Activated CD4-positive, alpha-beta memory T cell treated with anti-CD3 and anti-CD28 coated beads for 36 hours (primary cell): ENCODE measurements at regions not wholly inside any gene's neighbourhood (a gene's known extent, or its start where the extent isn't known, plus 50 kb on each side); places are given as distances from the start of the nearest gene placed in this dataset.

Experiments
- CTCF ChIA-PET: fragments of 350-600 bp; sonication (Branson Sonifier 250); formaldehyde crosslinking; loops from one replicate; lab custom pipeline; 2021; ENCODE audit warnings: antibody characterized with exemption, inconsistent platforms; lab: Charles Lee
- POLR2A ChIA-PET: fragments of 350-600 bp; sonication (Branson Sonifier 250); formaldehyde crosslinking; loops from one replicate; lab custom pipeline; 2021; ENCODE audit warnings: antibody characterized with exemption; lab: Charles Lee
- DNase-seq: peaks from one replicate; pipeline ENCODE4 v3.0.0-alpha.2; 2020
- H3K27ac Mint-ChIP-seq: one replicate; pipeline ENCODE4 v1.8.0; 2021; ENCODE audit warnings: mixed read lengths
- H3K27me3 Mint-ChIP-seq: one replicate; pipeline ENCODE4 v1.8.0; 2021; ENCODE audit warnings: mixed read lengths
- H3K36me3 Mint-ChIP-seq: one replicate; pipeline ENCODE4 v1.8.0; 2021; ENCODE audit warnings: mixed read lengths
- H3K4me1 Mint-ChIP-seq: one replicate; pipeline ENCODE4 v1.8.0; 2021; ENCODE audit warnings: low read depth, mixed read lengths
- H3K4me3 Mint-ChIP-seq: one replicate; pipeline ENCODE4 v1.8.0; 2021; ENCODE audit warnings: mild to moderate bottlenecking, mixed read lengths
- H3K9me3 Mint-ChIP-seq: one replicate; pipeline ENCODE4 v1.8.0; 2021; ENCODE audit warnings: mixed read lengths
- intact Hi-C: fragments of 100-400 bp; cut with micrococcal nuclease; formaldehyde crosslinking; loops from one replicate; pipeline ENCODE4 v1.15.1; 2023

DNA sequence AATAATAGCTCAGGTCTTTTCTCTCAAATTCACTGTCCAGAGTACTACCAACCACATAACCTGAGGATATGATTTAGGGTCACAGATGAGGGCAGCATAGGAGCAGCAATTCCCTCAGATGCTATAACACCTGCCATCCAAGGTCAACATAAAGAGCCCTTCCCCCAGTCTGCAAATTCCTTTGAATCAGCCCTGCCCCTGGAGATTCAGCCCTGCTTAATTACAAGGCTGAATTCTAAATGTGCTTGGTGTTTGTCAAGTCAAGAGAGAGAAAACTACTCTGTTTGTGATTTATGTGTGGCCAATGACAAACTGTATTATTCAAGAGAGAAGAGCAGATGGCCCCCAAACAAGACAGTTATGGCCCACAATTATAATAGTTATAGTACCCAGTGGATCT is 195.7 kb upstream of the ADGRL2 start:
- Mint-ChIP-seq H3K4me1 (no peaks in the 10 kb centered on the region), H3K27me3 (no peaks in the 10 kb centered on the region), H3K9me3 (peaks cover 5% of the 10 kb centered on the region), H3K27ac (no peak overlapping the region), H3K4me3 (no peak overlapping the region), H3K36me3 (no peaks in the 10 kb centered on the region)
- intact Hi-C loops: no loop called here
- no peak for DNase-seq
- ChIA-PET CTCF (no interaction called here), POLR2A (no interaction called here)

DNA sequence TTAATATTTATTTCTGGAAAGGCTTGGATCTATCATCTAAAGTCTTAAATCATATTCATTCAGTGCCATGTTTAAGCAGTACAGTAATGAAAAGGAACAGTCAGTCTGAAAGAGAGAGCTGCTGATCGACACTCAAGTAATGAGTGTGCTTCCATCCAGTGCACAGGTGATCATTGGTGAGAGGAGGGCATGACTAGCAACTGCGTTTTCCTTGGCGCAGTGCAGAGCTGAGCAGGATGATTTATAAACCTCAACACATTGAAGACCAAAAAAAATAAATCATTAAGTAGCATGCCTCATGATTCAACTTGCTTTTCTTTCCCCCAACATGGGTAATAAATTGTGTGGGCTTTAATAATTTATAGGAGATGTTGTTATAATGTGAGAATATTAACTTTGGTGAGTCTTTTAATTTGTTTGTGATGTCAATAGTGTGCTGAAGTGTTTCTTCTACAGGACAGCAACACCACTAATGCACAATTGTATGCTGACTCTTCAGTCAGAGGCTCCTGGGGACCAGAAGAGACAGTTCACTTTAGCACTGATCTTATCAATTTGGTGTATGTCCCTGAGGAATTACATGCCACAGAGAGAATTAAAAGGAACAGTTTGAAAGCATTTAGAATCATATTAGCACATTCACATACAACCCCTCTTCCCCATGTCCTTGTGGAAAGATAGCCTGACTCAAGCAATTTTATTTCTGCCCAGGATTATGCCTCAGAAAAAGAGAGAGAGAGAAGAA is 199.7 kb upstream of the ADGRL2 start:
- POLR2A ChIA-PET: no interaction called here
- H3K4me1 Mint-ChIP-seq: no peaks in the 10 kb centered on the region
- no peak for DNase-seq
- CTCF ChIA-PET: no interaction called here
- H3K27ac Mint-ChIP-seq: no peak overlapping the region
- H3K27me3 Mint-ChIP-seq: no peaks in the 10 kb centered on the region
- H3K9me3 Mint-ChIP-seq: peaks cover 5% of the 10 kb centered on the region
- intact Hi-C loops: no loop called here
- no peaks in the 10 kb centered on the region for H3K36me3 Mint-ChIP-seq
- no peak overlapping the region for H3K4me3 Mint-ChIP-seq

- H3K27ac Mint-ChIP-seq: no peak overlapping the region
- H3K36me3 Mint-ChIP-seq: no peaks in the 10 kb centered on the region
- no peaks in the 10 kb centered on the region for H3K27me3 Mint-ChIP-seq
- no peak for DNase-seq
- ChIA-PET POLR2A (no interaction called here), CTCF (no interaction called here)
- H3K4me1 Mint-ChIP-seq: no peaks in the 10 kb centered on the region
- peaks cover 5% of the 10 kb centered on the region for H3K9me3 Mint-ChIP-seq
- H3K4me3 Mint-ChIP-seq: no peak overlapping the region
- intact Hi-C loops: no loop called here
Observed at GRCh38 chr1:81600363-81600762, 200.4 kb upstream of the ADGRL2 start.

- intact Hi-C loops: no loop called here
- POLR2A ChIA-PET: no interaction called here
- CTCF ChIA-PET: no interaction called here
- no peaks in the 10 kb centered on the region for H3K4me1 Mint-ChIP-seq
- no peaks in the 10 kb centered on the region for H3K36me3 Mint-ChIP-seq
- no peaks in the 10 kb centered on the region for H3K9me3 Mint-ChIP-seq
- no peak for DNase-seq
- H3K27me3 Mint-ChIP-seq: no peaks in the 10 kb centered on the region
- no peak overlapping the region for H3K4me3 Mint-ChIP-seq
- no peak overlapping the region for H3K27ac Mint-ChIP-seq
Observed at GRCh38 chr1:81598623-81599022, 202.1 kb upstream of the ADGRL2 start.

- Mint-ChIP-seq H3K4me3 (no peak overlapping the region), H3K27me3 (no peaks in the 10 kb centered on the region), H3K4me1 (no peaks in the 10 kb centered on the region), H3K36me3 (no peaks in the 10 kb centered on the region), H3K27ac (no peak overlapping the region), H3K9me3 (no peaks in the 10 kb centered on the region)
- intact Hi-C loops: no loop called here
- POLR2A ChIA-PET: no interaction called here
- CTCF ChIA-PET: no interaction called here
- no peak for DNase-seq
Observed at GRCh38 chr1:81597720-81598426, 202.9 kb upstream of the ADGRL2 start.

DNA sequence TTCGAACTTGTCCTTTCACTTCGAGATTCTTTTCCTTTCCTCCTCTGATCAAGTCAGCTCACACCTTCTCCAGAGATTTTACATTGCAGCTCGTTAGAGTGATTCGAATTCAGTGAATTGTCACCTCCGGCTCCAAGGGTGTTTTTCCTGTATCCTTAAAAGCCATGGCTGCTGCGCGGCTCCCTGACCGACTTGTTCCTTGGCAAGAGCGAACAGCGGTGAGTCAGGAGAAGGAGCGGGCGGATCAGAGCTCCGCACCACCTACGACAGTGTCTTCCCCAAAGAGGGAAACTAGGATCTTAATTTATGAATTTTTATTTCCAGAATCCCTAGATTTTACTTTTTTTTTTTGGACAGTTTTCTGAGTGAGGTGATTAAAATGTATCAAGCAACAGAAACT is 204.4 kb upstream of the ADGRL2 start:
- CTCF ChIA-PET: no interaction called here
- Mint-ChIP-seq H3K27ac (no peak overlapping the region), H3K4me1 (no peaks in the 10 kb centered on the region), H3K36me3 (no peaks in the 10 kb centered on the region), H3K27me3 (no peaks in the 10 kb centered on the region), H3K4me3 (no peak overlapping the region), H3K9me3 (no peaks in the 10 kb centered on the region)
- intact Hi-C loops: no loop called here
- DNase-seq: no peak
- POLR2A ChIA-PET: no interaction called here

DNA sequence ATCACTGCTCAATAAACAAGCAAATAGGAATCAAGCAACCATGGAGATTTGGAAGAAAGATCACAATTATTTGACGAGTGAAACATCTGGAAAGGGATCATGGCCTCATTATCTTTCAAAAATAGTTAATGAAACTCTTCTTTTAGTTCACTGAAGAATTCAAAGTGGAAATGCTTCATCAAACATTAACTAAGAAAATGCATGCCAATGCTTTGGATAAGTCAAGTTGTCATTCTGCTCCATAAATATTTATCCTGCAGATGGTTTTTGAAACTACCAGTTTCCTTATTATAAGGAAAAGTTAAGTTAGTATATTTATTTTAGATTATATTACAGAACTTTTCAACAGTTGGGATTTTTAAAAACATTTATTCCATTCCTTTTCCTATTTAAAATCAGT is 206.5 kb upstream of the ADGRL2 start:
- Mint-ChIP-seq H3K36me3 (no peaks in the 10 kb centered on the region), H3K27me3 (no peaks in the 10 kb centered on the region), H3K27ac (no peak overlapping the region), H3K9me3 (peaks cover 2% of the 10 kb centered on the region), H3K4me3 (no peak overlapping the region), H3K4me1 (no peaks in the 10 kb centered on the region)
- intact Hi-C loops: no loop called here
- ChIA-PET POLR2A (no interaction called here), CTCF (no interaction called here)
- DNase-seq: no peak

DNA sequence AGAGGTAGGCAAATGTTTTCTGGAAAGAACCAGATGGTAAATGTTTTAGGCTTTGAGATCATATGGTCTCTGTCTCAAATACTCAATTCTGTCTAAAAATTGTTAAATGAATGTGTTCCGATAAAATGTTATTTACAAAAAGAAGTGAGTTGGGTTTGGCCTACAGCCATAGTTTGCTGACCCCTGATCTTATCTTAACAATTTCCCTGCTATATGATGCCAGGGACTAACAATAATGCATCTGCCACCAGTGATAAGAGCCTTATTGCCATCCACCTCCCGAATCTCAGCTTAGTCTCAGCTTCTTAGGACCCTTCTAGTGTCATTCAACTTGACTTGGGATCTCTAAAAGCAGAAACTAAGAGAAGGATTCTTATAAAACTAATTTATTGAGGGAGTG is 208.5 kb upstream of the ADGRL2 start:
- peaks cover 2% of the 10 kb centered on the region for H3K9me3 Mint-ChIP-seq
- DNase-seq: no peak
- no peaks in the 10 kb centered on the region for H3K27me3 Mint-ChIP-seq
- no peak overlapping the region for H3K4me3 Mint-ChIP-seq
- intact Hi-C loops: no loop called here
- POLR2A ChIA-PET: no interaction called here
- CTCF ChIA-PET: no interaction called here
- no peak overlapping the region for H3K27ac Mint-ChIP-seq
- H3K36me3 Mint-ChIP-seq: no peaks in the 10 kb centered on the region
- H3K4me1 Mint-ChIP-seq: no peaks in the 10 kb centered on the region

- CTCF ChIA-PET: no interaction called here
- no peaks in the 10 kb centered on the region for H3K4me1 Mint-ChIP-seq
Observed at GRCh38 chr1:81590171-81590570, 210.6 kb upstream of the ADGRL2 start.

GRCh38 chr1:81588149-81588548 is 212.6 kb upstream of the ADGRL2 start:
- DNase-seq: no peak
- H3K9me3 Mint-ChIP-seq: peaks cover 2% of the 10 kb centered on the region
- no peaks in the 10 kb centered on the region for H3K4me1 Mint-ChIP-seq
- no peaks in the 10 kb centered on the region for H3K36me3 Mint-ChIP-seq
- intact Hi-C loops: no loop called here
- no peak overlapping the region for H3K4me3 Mint-ChIP-seq
- POLR2A ChIA-PET: no interaction called here
- no peaks in the 10 kb centered on the region for H3K27me3 Mint-ChIP-seq
- CTCF ChIA-PET: no interaction called here
- no peak overlapping the region for H3K27ac Mint-ChIP-seq

More at GRCh38 chr1:81590171-81590570, 210.6 kb upstream of the ADGRL2 start:
- POLR2A ChIA-PET: no interaction called here
- DNase-seq: no peak
- H3K9me3 Mint-ChIP-seq: peaks cover 2% of the 10 kb centered on the region
- intact Hi-C loops: no loop called here
- no peak overlapping the region for H3K27ac Mint-ChIP-seq
- no peaks in the 10 kb centered on the region for H3K36me3 Mint-ChIP-seq
- H3K4me3 Mint-ChIP-seq: no peak overlapping the region
- H3K27me3 Mint-ChIP-seq: no peaks in the 10 kb centered on the region

GRCh38 chr1:81587426-81587825 is 213.3 kb upstream of the ADGRL2 start:
- Mint-ChIP-seq H3K9me3 (peaks cover 2% of the 10 kb centered on the region), H3K4me1 (no peaks in the 10 kb centered on the region), H3K27ac (no peak overlapping the region), H3K36me3 (no peaks in the 10 kb centered on the region), H3K4me3 (no peak overlapping the region), H3K27me3 (no peaks in the 10 kb centered on the region)
- CTCF ChIA-PET: no interaction called here
- POLR2A ChIA-PET: no interaction called here
- intact Hi-C loops: no loop called here
- DNase-seq: no peak

DNA sequence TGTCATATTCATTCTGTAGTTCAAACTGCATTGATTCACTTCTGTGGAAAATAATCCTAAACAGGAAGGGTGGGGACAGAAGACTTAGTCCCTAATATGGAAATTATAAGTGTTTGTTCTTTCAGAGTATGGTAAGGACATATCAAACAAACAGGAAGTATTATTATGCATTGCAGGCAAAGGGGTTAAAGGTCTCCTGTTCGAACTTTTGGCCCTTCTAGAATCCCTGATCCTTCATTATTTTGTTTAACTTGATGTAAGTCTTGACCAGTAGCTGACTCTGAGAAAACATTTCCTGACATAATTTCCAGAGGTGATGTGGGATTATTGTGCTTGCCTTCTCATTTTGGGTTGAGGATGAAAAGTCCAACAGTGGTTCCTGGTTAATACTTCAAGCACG is 215.4 kb upstream of the ADGRL2 start:
- Mint-ChIP-seq H3K27me3 (no peaks in the 10 kb centered on the region), H3K9me3 (peaks cover 2% of the 10 kb centered on the region), H3K4me3 (no peak overlapping the region), H3K27ac (no peak overlapping the region), H3K36me3 (no peaks in the 10 kb centered on the region), H3K4me1 (no peaks in the 10 kb centered on the region)
- ChIA-PET CTCF (no interaction called here), POLR2A (no interaction called here)
- intact Hi-C loops: no loop called here
- no peak for DNase-seq

DNA sequence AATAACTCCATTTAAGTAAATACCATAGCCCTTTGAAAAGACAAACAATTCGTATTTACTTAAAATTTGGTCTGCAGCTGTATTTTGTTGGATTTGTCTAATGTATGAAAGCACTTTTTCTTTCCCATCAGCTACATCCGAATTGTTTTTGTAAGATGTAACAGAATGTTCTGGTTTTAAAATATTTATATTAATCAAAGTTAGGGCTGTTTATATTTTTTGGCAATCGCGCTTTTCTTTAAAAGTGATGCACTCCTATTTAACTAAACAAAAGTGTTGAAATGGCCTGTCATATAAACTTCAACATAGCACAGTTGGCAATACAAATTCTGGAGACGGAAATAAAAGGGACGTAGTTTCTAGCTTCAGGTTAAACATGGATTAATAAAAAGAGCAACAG is 216.3 kb upstream of the ADGRL2 start:
- POLR2A ChIA-PET: no interaction called here
- Mint-ChIP-seq H3K4me3 (no peak overlapping the region), H3K36me3 (no peaks in the 10 kb centered on the region)

More for the DNA sequence above, 216.3 kb upstream of the ADGRL2 start:
- Mint-ChIP-seq H3K4me1 (no peaks in the 10 kb centered on the region), H3K9me3 (no peaks in the 10 kb centered on the region), H3K27me3 (peaks cover 2% of the 10 kb centered on the region), H3K27ac (no peak overlapping the region)
- CTCF ChIA-PET: no interaction called here
- no peak for DNase-seq
- intact Hi-C loops: no loop called here
